H1 (cell line): ENCODE measurements at regions not wholly inside any gene's neighbourhood (a gene's known extent, or its start where the extent isn't known, plus 50 kb on each side); places are given as distances from the start of the nearest gene placed in this dataset.

ENCODE experiments used
- CTCF ChIA-PET: fragments of 300-600 bp; sonication (Branson Sonifier 250); formaldehyde crosslinking; loops from one replicate; lab custom pipeline; 2021; ENCODE audit not compliant: partially characterized antibody; lab: Charles Lee
- POLR2A ChIA-PET: fragments of 300-600 bp; sonication (Branson Sonifier 250); formaldehyde crosslinking; loops from one replicate; lab custom pipeline; 2021; ENCODE audit warnings: inconsistent platforms; ENCODE audit not compliant: partially characterized antibody; lab: Charles Lee
- DNase-seq, 2 experiments: peaks; one replicate each; pipeline versions ENCODE4 v3.0.0 to v3.0.0-alpha.2; 2010 to 2022; ENCODE audit warnings: low spot score in 2 of 2, low read depth in 1 of 2, mixed read lengths in 1 of 2
- FAIRE-seq: peaks from 2 replicates; lab custom pipeline; 2011; peaks lifted over from hg19 to GRCh38; lab: Jason Lieb, UNC
- H2AFZ ChIP-seq: 2 replicates; pipeline ENCODE4 v1.8.1; 2012; ENCODE audit warnings: low read length, inconsistent platforms
- H2AK5ac ChIP-seq: 2 replicates; pipeline ENCODE4 v1.6.1; 2013; ENCODE audit warnings: low read depth, low read length
- H2BK120ac ChIP-seq: replicated peaks from 2 replicates; pipeline ENCODE3; 2013; ENCODE audit warnings: low read depth, low read length, inconsistent platforms
- H2BK12ac ChIP-seq: 2 replicates; pipeline ENCODE4 v1.6.1; 2013; ENCODE audit warnings: low read depth, low read length
- H2BK15ac ChIP-seq: 2 replicates; pipeline ENCODE4 v1.6.1; 2013; ENCODE audit warnings: low read length
- H2BK20ac ChIP-seq: 2 replicates; pipeline ENCODE4 v1.6.1; 2013; ENCODE audit warnings: low read length
- H2BK5ac ChIP-seq: 2 replicates; pipeline ENCODE4 v1.6.1; 2013; ENCODE audit warnings: low read depth, low read length
- H3K14ac ChIP-seq: 2 replicates; pipeline ENCODE4 v1.6.1; 2013; ENCODE audit warnings: inconsistent platforms; ENCODE audit not compliant: insufficient read length
- H3K18ac ChIP-seq: 2 replicates; pipeline ENCODE4 v1.6.1; 2013; ENCODE audit warnings: low read length; ENCODE audit errors: extremely low read depth
- H3K23ac ChIP-seq: 2 replicates; pipeline ENCODE4 v1.6.1; 2013; ENCODE audit warnings: inconsistent platforms; ENCODE audit not compliant: insufficient read length
- H3K23me2 ChIP-seq: 2 replicates; pipeline ENCODE4 v1.6.1; 2013; ENCODE audit warnings: low read depth, low read length
- H3K27ac ChIP-seq: 2 replicates; pipeline ENCODE4 v1.6.1; 2011; ENCODE audit warnings: low read depth, low read length, inconsistent platforms
- H3K27me3 ChIP-seq, 4 experiments: replicated peaks in 1 of 4; 1 replicate in 1 of 4; 2 replicates in 3 of 4; pipeline versions ENCODE4 v1.6.1 to v1.8.1; 2011 to 2013; ENCODE audit warnings: low read length in 3 of 4, mild to moderate bottlenecking in 3 of 4, inconsistent platforms in 2 of 4, mixed read lengths in 2 of 4, moderate library complexity in 1 of 4; ENCODE audit not compliant: control insufficient read depth in 3 of 4, insufficient read depth in 3 of 4; ENCODE audit errors: extremely low read depth in 1 of 4
- H3K36me3 ChIP-seq, 4 experiments: 2 replicates each; pipeline versions ENCODE4 v1.6.1 to v1.8.1; 2011 to 2013; ENCODE audit warnings: mild to moderate bottlenecking in 4 of 4, low read length in 3 of 4, moderate library complexity in 2 of 4, control low read depth in 1 of 4, inconsistent platforms in 1 of 4; ENCODE audit not compliant: insufficient read depth in 4 of 4, control insufficient read depth in 2 of 4
- H3K4ac ChIP-seq: replicated peaks from 2 replicates; pipeline ENCODE3; 2013; ENCODE audit warnings: low read length, low read depth, mixed read lengths, inconsistent platforms; ENCODE audit not compliant: insufficient read length
- H3K4me1 ChIP-seq, 4 experiments: replicated peaks in 1 of 4; 1 replicate in 1 of 4; 2 replicates in 3 of 4; pipeline versions ENCODE4 v1.6.1 to v1.8.1; 2011 to 2013; ENCODE audit warnings: low read length in 3 of 4, inconsistent platforms in 2 of 4, mixed read lengths in 1 of 4; ENCODE audit not compliant: insufficient read depth in 4 of 4, control insufficient read depth in 3 of 4
- H3K4me2 ChIP-seq, 2 experiments: 2 replicates each; pipeline versions ENCODE4 v1.6.1 to v1.8.1; 2011 to 2013; ENCODE audit warnings: low read depth in 2 of 2, low read length in 2 of 2, control low read depth in 1 of 2, inconsistent platforms in 1 of 2, mild to moderate bottlenecking in 1 of 2; ENCODE audit not compliant: insufficient read depth in 1 of 2
- H3K4me3 ChIP-seq, 4 experiments: fragments of 200-600, 300-600 bp in 1 of 4; sonication (generic), shearing (Covaris generic), sonication (Bioruptor Twin) in 1 of 4; 2 replicates each; pipeline versions ENCODE4 v1.5.1 to v1.8.1; 2011 to 2016; ENCODE audit warnings: low read length in 4 of 4, low read depth in 3 of 4, control low read depth in 2 of 4, inconsistent platforms in 2 of 4, mild to moderate bottlenecking in 2 of 4, mixed read lengths in 1 of 4, moderate library complexity in 1 of 4; ENCODE audit not compliant: insufficient read depth in 2 of 4; ENCODE audit errors: extremely low read depth in 1 of 4
- H3K56ac ChIP-seq: replicated peaks from 2 replicates; pipeline ENCODE3; 2013; ENCODE audit warnings: low read depth, mild to moderate bottlenecking, mixed read lengths, low read length, inconsistent platforms; ENCODE audit not compliant: insufficient read length
- H3K79me1 ChIP-seq: 2 replicates; pipeline ENCODE4 v1.6.1; 2013; ENCODE audit warnings: low read depth, low read length, control low read depth
- H3K79me2 ChIP-seq, 2 experiments: 2 replicates each; pipeline versions ENCODE4 v1.6.1 to v1.8.1; 2012 to 2013; ENCODE audit warnings: low read length in 2 of 2, mild to moderate bottlenecking in 2 of 2, inconsistent platforms in 1 of 2; ENCODE audit not compliant: insufficient read depth in 2 of 2, control insufficient read depth in 1 of 2
- H3K9ac ChIP-seq, 4 experiments: replicated peaks in 1 of 4; 1 replicate in 1 of 4; 2 replicates in 3 of 4; pipeline versions ENCODE4 v1.6.1 to v1.8.1; 2011 to 2013; ENCODE audit warnings: low read depth in 3 of 4, low read length in 3 of 4, control low read depth in 2 of 4, mild to moderate bottlenecking in 2 of 4, moderate library complexity in 2 of 4, inconsistent platforms in 1 of 4; ENCODE audit errors: extremely low read depth in 1 of 4
- H3K9me3 ChIP-seq, 2 experiments: 2 replicates each; pipeline versions ENCODE4 v1.6.1 to v1.8.1; 2012 to 2013; ENCODE audit warnings: mild to moderate bottlenecking in 2 of 2, moderate library complexity in 2 of 2, control low read depth in 1 of 2, inconsistent platforms in 1 of 2, low read depth in 1 of 2, low read length in 1 of 2, mixed read lengths in 1 of 2; ENCODE audit not compliant: insufficient read depth in 2 of 2
- H4K20me1 ChIP-seq, 2 experiments: replicated peaks in 1 of 2; 2 replicates each; pipeline versions ENCODE3 to v1.8.1; 2011 to 2013; ENCODE audit warnings: inconsistent platforms in 2 of 2, low read length in 2 of 2, mild to moderate bottlenecking in 1 of 2; ENCODE audit not compliant: insufficient read depth in 2 of 2, control insufficient read depth in 1 of 2
- H4K5ac ChIP-seq: 2 replicates; pipeline ENCODE4 v1.6.1; 2013; ENCODE audit warnings: low read length, low read depth, mixed read lengths, inconsistent platforms; ENCODE audit not compliant: insufficient read length
- H4K8ac ChIP-seq: 2 replicates; pipeline ENCODE4 v1.8.0; 2013; ENCODE audit warnings: mild to moderate bottlenecking, moderate library complexity, low read length, inconsistent platforms; ENCODE audit not compliant: insufficient read depth; ENCODE audit errors: extremely low read depth
- H4K91ac ChIP-seq: replicated peaks from 2 replicates; pipeline ENCODE3; 2013; ENCODE audit warnings: low read length, mixed read lengths, inconsistent platforms; ENCODE audit not compliant: insufficient read length
- FOSL1 ChIP-seq: IDR thresholded peaks from 2 replicates; pipeline ENCODE4 v1.6.1; 2011; ENCODE audit warnings: mild to moderate bottlenecking, low read depth, low read length, moderate library complexity; ENCODE audit not compliant: insufficient read depth
- KDM1A ChIP-seq: fragments of 200-600, 300-600 bp; sonication (generic); IDR thresholded peaks from 2 replicates; pipeline ENCODE4 v1.7.1; 2016; ENCODE audit warnings: mild to moderate bottlenecking, low read length, borderline replicate concordance
- KDM4A ChIP-seq: IDR thresholded peaks from one replicate; pipeline ENCODE4 v1.7.1; 2012; ENCODE audit warnings: low read depth, mild to moderate bottlenecking, moderate library complexity, low read length, inconsistent platforms; ENCODE audit not compliant: severe bottlenecking
- POLR2AphosphoS5 ChIP-seq: IDR thresholded peaks from 2 replicates; pipeline ENCODE4 v1.6.1; 2011; ENCODE audit warnings: low read depth, low read length
- RXRA ChIP-seq: IDR thresholded peaks from 2 replicates; pipeline ENCODE4 v1.6.1; 2011; ENCODE audit warnings: low read depth, mild to moderate bottlenecking, low read length, moderate library complexity; ENCODE audit not compliant: insufficient read depth
- SAP30 ChIP-seq: fragments of 300-600 bp; sonication (generic); IDR thresholded peaks from 2 replicates; pipeline ENCODE4 v1.7.1; 2012; ENCODE audit warnings: low read length, moderate library complexity, mild to moderate bottlenecking, inconsistent platforms; ENCODE audit not compliant: insufficient read depth, insufficient replicate concordance
- SIX5 ChIP-seq: IDR thresholded peaks from 2 replicates; pipeline ENCODE4 v1.6.1; 2011; ENCODE audit warnings: mild to moderate bottlenecking, low read depth, low read length
- TAF1 ChIP-seq: IDR thresholded peaks from 2 replicates; pipeline ENCODE4 v1.6.1; 2011; ENCODE audit warnings: mild to moderate bottlenecking, low read depth, low read length
- ZNF274 ChIP-seq: IDR thresholded peaks from 2 replicates; pipeline ENCODE4 v1.7.0; 2012; ENCODE audit warnings: low read length, borderline replicate concordance; ENCODE audit errors: extremely low read depth
- WGBS, 2 experiments: shearing (Covaris generic) in 1 of 2; methylation state at CpG; one replicate each; pipeline versions ENCODE4 v1.1.6 to v1.1.7; 2013 to 2015; ENCODE audit warnings: low lambda C conversion rate in 2 of 2, mixed read lengths in 2 of 2, inconsistent platforms in 1 of 2, low coverage in 1 of 2, missing lambda C conversion rate in 1 of 2; ENCODE audit not compliant: insufficient replicate concordance in 2 of 2, insufficient coverage in 1 of 2, insufficient read length in 1 of 2; ENCODE audit errors: extremely low coverage in 1 of 2, missing lambda C conversion rate in 1 of 2; 5-methylcytosine and 5-hydroxymethylcytosine counted together

DNA sequence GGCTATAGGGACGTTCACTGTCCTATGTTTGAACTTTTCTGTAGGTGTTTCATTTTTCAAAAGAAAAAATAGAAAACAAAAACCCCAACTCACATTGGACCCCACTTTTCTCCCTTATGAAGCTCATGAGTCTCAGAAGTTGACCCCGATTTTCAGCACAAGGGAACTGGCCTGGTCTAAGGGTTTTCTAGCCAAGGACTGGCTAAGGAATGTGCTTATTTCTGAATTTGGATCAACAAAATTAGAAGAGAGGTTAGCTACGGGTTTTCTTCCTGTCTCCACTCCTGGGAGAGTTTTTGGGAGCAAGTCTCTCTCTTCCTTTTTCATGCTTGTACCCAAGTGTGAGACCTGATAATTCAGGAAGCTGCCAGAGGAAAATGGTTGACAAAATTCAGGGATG is 453.2 kb downstream of the KLF12 start:
- WGBS, 2 experiments, result 92% methylated on average over 3 of the region's 3 CpGs; no CpG with 5 or more reads in 1 of the 2 experiments
- Histone ChIP-seq H3K4me2 (no peak overlapping the region), H4K20me1 (no peaks in the 10 kb centered on the region), H3K23me2 (no peaks in the 10 kb centered on the region), H3K27me3 (no peaks in the 10 kb centered on the region), H2BK20ac (no peak overlapping the region), H3K27ac (no peak overlapping the region), H3K23ac (no peak overlapping the region), H3K9ac (no peak overlapping the region), H2BK15ac (no peak overlapping the region), H4K5ac (no peak overlapping the region), H2BK12ac (no peak overlapping the region), H3K79me1 (no peaks in the 10 kb centered on the region), H2AFZ (no peak overlapping the region), H4K91ac (no peak overlapping the region), H3K18ac (no peak overlapping the region), H2BK120ac (no peak overlapping the region), H3K79me2 (no peaks in the 10 kb centered on the region), H3K56ac (no peak overlapping the region), H3K4ac (no peak overlapping the region), H3K14ac (no peak overlapping the region), H2AK5ac (no peak overlapping the region)
- FAIRE-seq, result no peak
- CTCF ChIA-PET, result interaction anchor here (0.8 to 1.5 kb wide), 2 partner anchors 13 to 29 kb away, joined by 3 to 5 read pairs; no protein-coding TSS in a partner anchor
- TF ChIP-seq SIX5, result no peak
- no peak for TF ChIP-seq TAF1
- no peak for TF ChIP-seq KDM4A
- no peak for TF ChIP-seq RXRA
- TF ChIP-seq FOSL1, result no peak
- no peak for TF ChIP-seq POLR2AphosphoS5
- TF ChIP-seq SAP30, result no peak
- TF ChIP-seq ZNF274, result no peak
- no peak for TF ChIP-seq KDM1A
- TF ChIP-seq, all 59 proteins: peak for 0
- Histone ChIP-seq H3K9me3 (no peaks in the 10 kb centered on the region), H2BK5ac (no peak overlapping the region), H3K4me1 (peaks cover 0 to 3% (median 1%) of the 10 kb centered on the region in 4 experiments; a peak in 3 of 7 replicates), H3K4me3 (no peak overlapping the region), H4K8ac (no peak overlapping the region), H3K36me3 (no peaks in the 10 kb centered on the region)
- POLR2A ChIA-PET, result interaction anchor here (1.5 kb wide), 1 partner anchor 15 kb away, joined by 3 read pairs; no protein-coding TSS in a partner anchor
- DNase-seq, result no peak
